ENCODE measurements at regions not wholly inside any gene's neighbourhood (a gene's known extent, or its start where the extent isn't known, plus 50 kb on each side); places are given as distances from the start of the nearest gene placed in this dataset.

GRCh38 chr5:14090755-14091154 lies 52.4 kb upstream of the TRIO start:
- DNase-seq: no peak

DNA sequence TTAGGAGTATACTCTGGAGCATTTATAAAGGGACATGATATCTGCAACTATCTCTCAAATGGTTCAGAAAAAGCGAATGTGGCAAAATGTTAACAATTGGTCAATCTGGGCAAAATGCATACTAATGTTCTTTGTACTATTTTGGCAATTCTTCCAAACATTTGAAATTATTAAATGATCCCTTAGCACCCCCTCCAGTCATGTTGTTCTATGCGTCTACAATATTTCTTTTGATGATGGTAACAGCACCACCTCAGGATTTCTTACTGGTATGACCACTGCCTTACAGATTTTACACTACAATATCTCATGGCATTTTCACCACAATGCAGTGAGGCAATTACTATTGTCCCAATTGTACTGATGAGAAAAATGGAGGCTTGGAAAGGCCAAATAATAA lies 52.9 kb upstream of the TRIO start:
- no peak for DNase-seq

DNA sequence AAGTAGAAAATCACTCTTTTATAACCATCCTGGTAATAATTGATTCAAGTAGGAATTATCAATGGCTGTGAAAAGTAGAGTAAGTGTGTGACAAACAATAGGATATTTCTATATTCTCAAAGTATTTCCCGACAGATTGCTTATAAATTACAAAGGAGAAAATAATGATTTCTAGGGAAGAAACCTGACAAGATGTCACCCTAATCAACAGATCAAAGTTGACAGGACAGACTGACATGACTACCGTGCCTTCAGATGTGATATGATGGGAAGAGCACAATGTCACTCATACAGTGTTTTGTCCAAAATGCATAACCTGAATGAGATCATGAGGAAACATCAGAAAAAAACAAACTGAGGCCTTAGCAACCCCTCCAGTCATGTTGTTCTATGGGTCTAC lies 53.9 kb upstream of the TRIO start:
- DNase-seq: no peak

GRCh38 chr5:14086261-14086660 lies 56.9 kb upstream of the TRIO start:
- no peak for DNase-seq

- no peak for DNase-seq
Measured at GRCh38 chr5:14082973-14083372, 60.2 kb upstream of the TRIO start.

DNA sequence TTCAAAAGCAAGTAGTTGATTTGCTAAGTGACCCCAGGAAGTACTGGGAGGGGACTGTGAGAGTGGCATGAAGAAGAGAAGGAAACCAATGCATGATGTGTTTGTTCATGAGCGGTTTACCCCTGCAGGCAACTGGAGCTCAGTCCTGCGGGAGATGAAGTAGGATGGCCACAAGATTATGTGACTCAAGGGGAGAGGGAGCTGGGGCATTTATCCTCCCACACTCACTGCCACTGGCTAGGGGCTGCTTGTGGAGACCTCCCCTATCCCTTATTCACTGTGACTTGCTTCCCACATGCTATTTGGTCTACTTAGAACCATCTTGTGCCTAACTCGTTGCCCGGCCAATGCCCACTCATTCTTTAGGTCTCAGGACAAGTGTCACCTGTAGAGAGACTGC lies 60.6 kb upstream of the TRIO start:
- DNase-seq: no peak

GRCh38 chr5:14081791-14082190 lies 61.4 kb upstream of the TRIO start:
- DNase-seq: no peak

DNA sequence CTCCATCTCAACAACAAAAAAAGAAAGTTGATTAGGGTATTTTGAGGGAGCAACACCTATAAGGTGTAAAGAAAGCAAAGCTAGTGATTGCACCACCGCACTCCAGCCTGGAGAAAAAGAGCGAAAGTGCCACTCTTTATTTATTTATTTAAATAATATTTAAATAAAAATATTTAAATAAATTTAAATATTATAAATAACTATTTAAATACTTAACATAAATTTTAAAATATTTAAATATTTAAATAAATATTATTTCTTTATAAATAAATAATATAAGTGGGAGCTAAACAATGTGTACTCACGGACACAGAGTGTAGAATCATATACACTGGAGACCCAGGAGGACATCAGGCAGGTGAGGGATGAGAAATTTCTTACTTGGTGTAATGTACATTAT lies 64.4 kb upstream of the TRIO start:
- DNase-seq: no peak

DNA sequence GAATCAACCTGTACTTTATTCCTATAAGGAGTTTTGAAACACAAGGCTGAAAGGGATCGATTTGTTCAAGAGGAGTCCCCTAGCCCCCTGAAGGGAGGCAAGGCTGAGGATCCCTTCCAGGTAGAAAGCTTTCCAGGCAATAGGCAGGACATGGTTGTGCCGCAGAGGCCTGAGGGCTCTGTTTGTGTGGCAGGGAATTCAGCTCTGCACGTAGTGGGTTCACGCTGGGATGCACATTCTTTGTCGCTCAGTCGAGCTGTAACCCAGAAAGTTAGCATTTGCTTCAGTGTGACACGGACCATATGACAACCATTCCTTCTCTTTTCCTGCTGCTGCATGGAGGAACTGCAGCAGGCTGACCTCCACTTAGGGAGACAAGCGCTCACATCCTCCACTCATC lies 65.6 kb upstream of the TRIO start:
- DNase-seq: no peak

DNA sequence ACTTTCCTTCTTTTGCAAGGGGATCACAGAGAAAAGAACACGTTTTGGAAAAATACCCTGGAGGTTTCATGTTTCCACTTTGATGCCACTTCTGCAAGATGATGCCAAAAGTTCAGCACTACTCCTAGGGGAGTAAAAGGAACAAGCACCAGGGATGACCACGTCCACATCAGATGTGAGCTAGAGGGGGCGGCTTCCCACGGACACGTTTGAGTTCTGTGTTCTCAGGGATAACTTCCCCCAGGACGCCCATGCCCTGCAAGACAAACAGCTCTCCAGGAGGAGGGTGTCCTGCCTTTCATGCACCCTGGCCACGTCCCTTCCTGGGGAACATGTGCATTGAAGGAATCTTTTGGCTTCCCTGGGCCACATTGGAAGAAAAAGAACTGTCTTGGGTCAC lies 66.6 kb upstream of the TRIO start:
- no peak for DNase-seq

DNA sequence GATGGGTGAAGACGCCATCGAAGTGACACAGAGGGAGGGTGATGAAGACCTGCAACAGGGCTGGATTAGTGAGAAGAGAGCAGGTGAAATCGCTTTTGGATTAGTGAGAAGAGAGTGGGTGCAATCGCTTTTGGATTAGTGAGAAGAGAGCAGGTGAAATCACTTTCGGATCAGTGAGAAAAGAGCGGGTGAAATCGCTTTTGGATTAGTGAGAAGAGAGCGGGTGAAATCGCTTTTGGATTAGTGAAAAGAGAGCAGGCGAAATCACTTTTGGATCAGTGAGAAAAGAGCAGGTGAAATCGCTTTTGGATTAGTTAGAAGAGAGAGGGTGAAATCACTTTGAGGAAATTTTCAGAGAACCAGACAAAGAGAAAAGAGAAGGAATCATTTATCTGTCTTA lies 67.2 kb upstream of the TRIO start:
- DNase-seq: no peak

GRCh38 chr5:14071433-14071832 lies 71.7 kb upstream of the TRIO start:
- DNase-seq: no peak

DNA sequence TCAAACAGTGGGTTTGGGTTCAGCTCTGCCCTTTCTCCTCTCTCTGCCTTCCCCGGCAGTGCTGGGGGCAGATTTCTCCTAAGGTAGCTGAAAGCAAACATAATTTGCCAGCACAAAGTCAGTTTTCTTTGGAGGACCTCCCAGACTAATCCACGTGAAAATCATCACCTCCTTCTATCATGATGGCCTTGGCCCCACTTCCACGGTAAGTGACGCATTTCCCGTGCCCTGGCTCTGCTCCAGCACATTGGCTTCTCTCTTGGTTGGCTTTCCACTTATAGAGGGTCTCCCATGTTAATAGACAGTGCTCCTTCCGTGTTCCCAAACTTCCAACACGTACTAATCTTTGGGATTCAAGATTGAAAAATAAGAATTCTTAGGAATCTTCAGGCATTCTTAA lies 74.1 kb upstream of the TRIO start:
- DNase-seq: no peak

- DNase-seq: no peak
Measured at GRCh38 chr5:14068136-14068535, 75.0 kb upstream of the TRIO start.

DNA sequence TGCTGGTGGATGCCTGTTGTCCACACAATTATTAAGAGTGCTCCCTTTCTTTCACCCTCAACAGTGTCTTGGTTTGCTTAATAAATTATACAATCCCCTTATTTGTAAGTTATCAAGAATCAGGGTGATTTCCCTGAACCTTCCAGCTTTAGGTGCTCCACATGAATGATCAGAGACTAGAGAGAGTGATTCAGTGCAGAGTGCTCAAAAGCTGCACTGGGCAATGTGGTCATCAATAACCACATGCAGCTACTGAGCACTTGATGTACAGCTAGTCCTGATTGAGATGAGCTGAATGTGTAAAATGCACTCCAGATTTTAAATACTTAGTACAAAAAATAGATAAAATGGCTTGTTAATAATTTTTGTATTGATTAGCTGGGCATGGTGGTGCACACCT lies 76.8 kb upstream of the TRIO start:
- DNase-seq: no peak

DNA sequence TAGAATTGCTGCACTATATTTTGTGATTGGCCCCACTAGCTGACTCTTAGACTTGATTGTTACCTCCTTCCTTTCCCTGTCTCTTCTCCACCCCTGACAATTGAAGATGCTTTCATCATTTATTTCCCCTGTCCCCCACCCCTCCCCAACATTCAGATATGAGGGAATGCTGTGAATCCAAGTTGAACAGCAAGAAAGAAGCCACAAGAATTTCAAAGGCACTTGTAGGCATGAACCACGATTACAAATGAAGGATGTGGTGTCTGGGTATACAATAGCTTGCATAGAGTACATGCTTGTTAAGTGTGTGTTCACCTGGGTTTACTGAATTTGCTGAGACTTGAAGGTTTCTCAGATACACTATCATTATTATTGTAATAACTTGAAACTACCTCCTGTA lies 78.3 kb upstream of the TRIO start:
- DNase-seq: no peak

- DNase-seq: no peak
Measured at GRCh38 chr5:14063691-14064090, 79.5 kb upstream of the TRIO start.

- no peak for DNase-seq
Measured at GRCh38 chr5:14063138-14063537, 80.0 kb upstream of the TRIO start.

- DNase-seq: no peak
Measured at GRCh38 chr5:14062178-14062577, 81.0 kb upstream of the TRIO start.

- no peak for DNase-seq
Measured at GRCh38 chr5:14061106-14061505, 82.0 kb upstream of the TRIO start.

GRCh38 chr5:14060218-14060617 lies 82.9 kb upstream of the TRIO start:
- DNase-seq: no peak

- no peak for DNase-seq
Measured at GRCh38 chr5:14059810-14060209, 83.3 kb upstream of the TRIO start.

DNA sequence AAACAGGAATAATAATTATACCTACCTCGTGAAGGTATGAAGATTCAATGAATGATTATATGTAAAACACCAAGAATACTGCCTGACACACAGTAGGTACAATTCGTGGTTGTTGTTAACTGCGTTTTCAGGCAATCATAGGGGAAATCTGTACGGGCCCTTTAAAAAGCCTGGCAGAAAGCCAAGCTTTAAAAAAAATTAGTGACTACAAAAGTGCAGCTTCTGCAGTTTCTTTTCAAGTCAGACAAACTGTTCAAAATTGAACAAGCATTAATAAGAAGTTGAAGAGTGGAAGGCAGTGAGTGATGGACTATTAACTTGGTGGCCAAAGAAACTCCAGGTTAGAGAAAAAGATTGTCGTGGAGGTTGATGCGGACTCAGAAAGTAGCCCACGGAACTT lies 85.9 kb upstream of the TRIO start:
- DNase-seq: no peak

GRCh38 chr5:14056039-14056438 lies 87.1 kb upstream of the TRIO start:
- DNase-seq: no peak

DNA sequence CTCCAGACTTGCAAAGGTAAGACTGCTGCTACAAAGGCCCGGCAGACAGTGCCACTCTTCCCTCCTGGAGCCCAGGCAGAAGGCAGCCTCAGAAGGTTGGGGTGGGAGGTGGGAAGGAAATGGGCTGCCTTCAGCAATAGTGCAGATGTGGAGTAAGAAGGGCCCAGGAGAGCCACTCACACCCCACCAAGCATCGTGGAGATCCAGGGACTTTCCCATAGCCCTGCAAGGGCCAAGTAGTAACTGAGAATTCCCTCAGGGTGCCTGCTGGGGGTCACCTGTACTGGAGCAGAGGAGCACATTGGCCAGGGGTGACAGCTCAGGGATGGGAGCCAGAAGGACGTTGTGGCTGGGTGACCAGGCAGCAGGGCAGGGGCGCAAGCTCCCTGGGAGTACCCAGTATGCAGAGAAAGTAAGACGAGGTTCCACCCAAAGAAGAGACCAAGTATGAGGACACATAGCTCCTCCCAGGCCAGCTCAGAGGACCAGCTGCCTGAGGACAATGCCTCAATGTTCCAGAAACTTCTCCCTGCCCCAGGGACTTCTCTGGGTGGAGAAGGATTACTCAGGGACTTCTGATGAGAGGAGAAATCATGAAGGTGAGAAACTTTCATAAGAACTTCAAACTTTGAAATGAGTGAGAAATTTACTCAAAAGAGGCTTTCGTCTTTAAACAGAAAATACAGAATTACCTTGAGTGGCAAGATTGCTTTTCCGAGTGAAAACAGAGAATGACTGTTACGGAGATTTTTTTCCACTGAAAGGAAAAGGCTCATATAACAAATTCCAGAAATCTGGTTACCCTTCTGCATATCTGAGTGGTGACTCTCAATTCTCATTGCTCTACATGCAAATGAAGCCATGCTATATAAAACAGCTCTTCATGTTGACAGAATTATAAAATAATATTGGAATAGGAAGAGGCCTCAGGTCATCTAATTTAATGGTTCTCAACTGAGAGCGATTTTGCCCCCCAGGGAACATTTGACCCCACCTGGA lies 87.9 kb upstream of the TRIO start:
- DNase-seq: no peak
